Keratinocyte (primary cell): ENCODE measurements at regions not wholly inside any gene's neighbourhood (a gene's known extent, or its start where the extent isn't known, plus 50 kb on each side); places are given as distances from the start of the nearest gene placed in this dataset.

ENCODE experiments used
- DNase-seq: peaks from one replicate; pipeline ENCODE4 v3.0.0-alpha.2; 2011; ENCODE audit warnings: low read depth, missing footprints, low spot score
- FAIRE-seq: peaks from 2 replicates; lab custom pipeline; 2011; peaks lifted over from hg19 to GRCh38; lab: Jason Lieb, UNC
- H2AFZ ChIP-seq: 2 replicates; pipeline ENCODE4 v1.6.0; 2012; ENCODE audit warnings: low read length, control low read depth, inconsistent platforms; ENCODE audit not compliant: control insufficient read depth
- H3K27ac ChIP-seq: 2 replicates; pipeline ENCODE4 v1.5.1; 2011; ENCODE audit warnings: low read length; ENCODE audit not compliant: control insufficient read depth, insufficient read depth
- H3K27me3 ChIP-seq: 3 replicates; pipeline ENCODE4 v1.6.0; 2011; ENCODE audit warnings: low read length; ENCODE audit not compliant: control insufficient read depth, insufficient read depth; ENCODE audit errors: extremely low read depth
- H3K36me3 ChIP-seq, 2 experiments: 2 replicates in 1 of 2; 3 replicates in 1 of 2; pipeline ENCODE4 v1.5.1; 2011; ENCODE audit warnings: low read length in 2 of 2, mild to moderate bottlenecking in 1 of 2; ENCODE audit not compliant: control insufficient read depth in 2 of 2, insufficient read depth in 2 of 2; ENCODE audit errors: extremely low read depth in 1 of 2
- H3K4me1 ChIP-seq: 3 replicates; pipeline ENCODE4 v1.5.1; 2011; ENCODE audit warnings: low read length; ENCODE audit not compliant: control insufficient read depth, insufficient read depth; ENCODE audit errors: extremely low read depth
- H3K4me2 ChIP-seq: 3 replicates; pipeline ENCODE4 v1.6.0; 2011; ENCODE audit warnings: low read depth, low read length; ENCODE audit not compliant: control insufficient read depth, insufficient read depth; ENCODE audit errors: extremely low read depth
- H3K4me3 ChIP-seq, 3 experiments: fragments of 200-600 bp in 1 of 3; sonication (generic) in 1 of 3; 2 replicates in 2 of 3; 3 replicates in 1 of 3; pipeline ENCODE4 v1.5.1; 2011 to 2016; ENCODE audit warnings: low read length in 3 of 3, mild to moderate bottlenecking in 3 of 3, control low read depth in 2 of 3, inconsistent platforms in 1 of 3, low read depth in 1 of 3, mixed read lengths in 1 of 3, mixed run types in 1 of 3, moderate library complexity in 1 of 3; ENCODE audit not compliant: control insufficient read depth in 2 of 3, insufficient read depth in 2 of 3; ENCODE audit errors: extremely low read depth in 1 of 3
- H3K79me2 ChIP-seq: 2 replicates; pipeline ENCODE4 v1.6.0; 2012; ENCODE audit warnings: low read length; ENCODE audit not compliant: control insufficient read depth, insufficient read depth
- H3K9ac ChIP-seq: 3 replicates; pipeline ENCODE4 v1.6.0; 2011; ENCODE audit warnings: low read length; ENCODE audit not compliant: control insufficient read depth, insufficient read depth; ENCODE audit errors: extremely low read depth
- H3K9me1 ChIP-seq: 3 replicates; pipeline ENCODE4 v1.6.0; 2011; ENCODE audit warnings: low read length; ENCODE audit not compliant: control insufficient read depth, insufficient read depth; ENCODE audit errors: extremely low read depth
- H3K9me3 ChIP-seq: 2 replicates; pipeline ENCODE4 v1.5.1; 2012; ENCODE audit warnings: low read depth, low read length; ENCODE audit not compliant: control insufficient read depth
- H4K20me1 ChIP-seq: 3 replicates; pipeline ENCODE4 v1.6.0; 2011; ENCODE audit warnings: low read length; ENCODE audit not compliant: control insufficient read depth, insufficient read depth; ENCODE audit errors: extremely low read depth
- CTCF ChIP-seq, 3 experiments: IDR thresholded peaks in 1 of 3; conservative IDR thresholded peaks in 1 of 3; optimal IDR thresholded peaks in 1 of 3; 2 replicates in 2 of 3; 3 replicates in 1 of 3; pipeline versions ENCODE3 to v1.5.1; 2011; ENCODE audit warnings: low read length in 3 of 3, mild to moderate bottlenecking in 3 of 3, moderate library complexity in 2 of 3, control low read depth in 1 of 3, inconsistent platforms in 1 of 3; ENCODE audit not compliant: insufficient read depth in 2 of 3; ENCODE audit errors: extremely low read depth in 1 of 3
- EZH2 ChIP-seq: IDR thresholded peaks from one replicate; pipeline ENCODE4 v1.6.1; 2012; ENCODE audit warnings: inconsistent platforms, mild to moderate bottlenecking, low read length, moderate library complexity
- dilution Hi-C: fragments of 300-500 bp; cut with MboI; formaldehyde crosslinking; loops from one replicate; pipeline ENCODE4 v1.7.0; 2020; ENCODE audit warnings: low sequenced_read_pairs; ENCODE audit not compliant: extremely low pct_ligation_motif_present

GRCh38 chr7:68148440-68148839, 1151.8 kb downstream of the TYW1 start:
- H3K4me1 ChIP-seq = no peaks in the 10 kb centered on the region
- H2AFZ ChIP-seq = no peak overlapping the region
- no peaks in the 10 kb centered on the region for H3K36me3 ChIP-seq
- no peaks in the 10 kb centered on the region for H3K9me1 ChIP-seq
- H3K4me3 ChIP-seq = no peak overlapping the region
- no peak for TF ChIP-seq CTCF (optimal IDR thresholded peaks at IDR 0.05 in 1 of 3, IDR thresholded peaks at IDR 0.05 in 1 of 3, conservative IDR thresholded peaks at IDR 0.05 in 1 of 3; ENCODE audit: extremely low read depth in 1 of 3, insufficient read depth in 2 of 3, low read length in 3 of 3)
- no peak for TF ChIP-seq EZH2
- no peaks in the 10 kb centered on the region for H3K27me3 ChIP-seq
- H4K20me1 ChIP-seq = no peaks in the 10 kb centered on the region
- no peak overlapping the region for H3K27ac ChIP-seq
- FAIRE-seq = no peak
- dilution Hi-C loops = no loop called here
- no peak overlapping the region for H3K4me2 ChIP-seq
- H3K79me2 ChIP-seq = no peaks in the 10 kb centered on the region
- DNase-seq = no peak
- no peak overlapping the region for H3K9ac ChIP-seq
- H3K9me3 ChIP-seq = no peaks in the 10 kb centered on the region

- Histone ChIP-seq H3K9ac (no peak overlapping the region), H3K9me3 (no peaks in the 10 kb centered on the region), H3K36me3 (no peaks in the 10 kb centered on the region), H3K27me3 (no peaks in the 10 kb centered on the region), H3K27ac (no peak overlapping the region), H3K9me1 (no peaks in the 10 kb centered on the region), H3K4me1 (no peaks in the 10 kb centered on the region), H3K4me3 (no peak overlapping the region), H4K20me1 (no peaks in the 10 kb centered on the region), H3K79me2 (no peaks in the 10 kb centered on the region), H2AFZ (no peak overlapping the region), H3K4me2 (no peak overlapping the region)
- DNase-seq (no peak), FAIRE-seq (no peak)
- dilution Hi-C loops = no loop called here
- TF ChIP-seq EZH2 (no peak), CTCF (optimal IDR thresholded peaks at IDR 0.05 in 1 of 3, IDR thresholded peaks at IDR 0.05 in 1 of 3, conservative IDR thresholded peaks at IDR 0.05 in 1 of 3; ENCODE audit: extremely low read depth in 1 of 3, insufficient read depth in 2 of 3, low read length in 3 of 3) (no peak)
Measured at GRCh38 chr7:68152205-68152604, 1155.6 kb downstream of the TYW1 start.
